Suprapubic skin (tissue), 4 donors: ENCODE measurements at regions not wholly inside any gene's neighbourhood (a gene's known extent, or its start where the extent isn't known, plus 50 kb on each side); places are given as distances from the start of the nearest gene placed in this dataset.
"Not testable (repeated sequence)": the region's sequence is repeated elsewhere in the genome, so short reads cannot be mapped to it uniquely, and the experiment has no call there.

Experiments
- DNase-seq, 2 donors: peaks; one replicate each; pipeline ENCODE4 v3.0.0-alpha.2; 2019; ENCODE audit warnings: low spot score in 2 of 2
- H3K27ac ChIP-seq: fragments of 200-600 bp; sonication (generic); one replicate; pipeline ENCODE4 v1.5.1; 2019
- H3K27me3 ChIP-seq: fragments of 200-600 bp; sonication (generic); one replicate; pipeline ENCODE4 v1.5.1; 2019
- H3K36me3 ChIP-seq: fragments of 200-600 bp; sonication (generic); one replicate; pipeline ENCODE4 v1.5.1; 2019
- H3K4me1 ChIP-seq: fragments of 200-600 bp; sonication (generic); one replicate; pipeline ENCODE4 v1.5.1; 2019
- H3K4me3 ChIP-seq: fragments of 200-600 bp; sonication (generic); one replicate; pipeline ENCODE4 v1.5.1; 2019; ENCODE audit warnings: mild to moderate bottlenecking
- H3K9me3 ChIP-seq: fragments of 200-600 bp; sonication (generic); one replicate; pipeline ENCODE4 v1.5.1; 2019
- EP300 ChIP-seq: sonication (generic); formaldehyde crosslinking; IDR thresholded peaks from one replicate; pipeline ENCODE4 v1.6.1; 2017; ENCODE audit warnings: antibody characterized with exemption
- POLR2A ChIP-seq, 2 donors: fragments of 450-650 bp; IDR thresholded peaks; one replicate each; pipeline ENCODE4 v1.6.1; 2017; ENCODE audit warnings: antibody characterized with exemption in 2 of 2, mild to moderate bottlenecking in 2 of 2, moderate library complexity in 2 of 2
- POLR2AphosphoS5 ChIP-seq, 3 donors: sonication (generic); formaldehyde crosslinking; IDR thresholded peaks; one replicate each; pipeline ENCODE4 v1.6.1; 2017; ENCODE audit warnings: antibody characterized with exemption in 3 of 3
- WGBS: methylation state at CpG from one replicate; pipeline ENCODE4 v1.1.5; 2018; 5-methylcytosine and 5-hydroxymethylcytosine counted together
- TF ChIP-seq, protein P1 (sequence below), 2 donors: fragments of 200-600 bp in 1 of 2; fragments of 450-650 bp in 1 of 2; sonication (generic) in 1 of 2; IDR thresholded peaks; one replicate each; pipeline ENCODE4 v1.5.1; 2016 to 2019; ENCODE audit warnings: antibody characterized with exemption in 2 of 2, mild to moderate bottlenecking in 1 of 2, moderate library complexity in 1 of 2

GRCh38 chr15:59791755-59792154, 102.6 kb upstream of the BNIP2 start:
- Histone ChIP-seq H3K9me3 (no peaks in the 10 kb centered on the region), H3K4me1 (no peaks in the 10 kb centered on the region), H3K27me3 (peaks cover 35% of the 10 kb centered on the region), H3K4me3 (no peak overlapping the region), H3K36me3 (no peaks in the 10 kb centered on the region), H3K27ac (no peak overlapping the region)
- 50% methylated on average over 1 of the region's 3 CpGs for WGBS
- TF ChIP-seq POLR2AphosphoS5 (IDR thresholded peaks at IDR 0.05) (no peak), POLR2A (IDR thresholded peaks at IDR 0.05) (no peak)
- DNase-seq = no peak

- H3K36me3 ChIP-seq = no peaks in the 10 kb centered on the region
- 72% methylated on average over 3 of the region's 5 CpGs for WGBS
- peaks cover 30% of the 10 kb centered on the region for H3K27me3 ChIP-seq
- no peak overlapping the region for H3K4me3 ChIP-seq
- H3K27ac ChIP-seq = no peak overlapping the region
- DNase-seq = no peak
- no peaks in the 10 kb centered on the region for H3K4me1 ChIP-seq
- TF ChIP-seq, protein P1, sequence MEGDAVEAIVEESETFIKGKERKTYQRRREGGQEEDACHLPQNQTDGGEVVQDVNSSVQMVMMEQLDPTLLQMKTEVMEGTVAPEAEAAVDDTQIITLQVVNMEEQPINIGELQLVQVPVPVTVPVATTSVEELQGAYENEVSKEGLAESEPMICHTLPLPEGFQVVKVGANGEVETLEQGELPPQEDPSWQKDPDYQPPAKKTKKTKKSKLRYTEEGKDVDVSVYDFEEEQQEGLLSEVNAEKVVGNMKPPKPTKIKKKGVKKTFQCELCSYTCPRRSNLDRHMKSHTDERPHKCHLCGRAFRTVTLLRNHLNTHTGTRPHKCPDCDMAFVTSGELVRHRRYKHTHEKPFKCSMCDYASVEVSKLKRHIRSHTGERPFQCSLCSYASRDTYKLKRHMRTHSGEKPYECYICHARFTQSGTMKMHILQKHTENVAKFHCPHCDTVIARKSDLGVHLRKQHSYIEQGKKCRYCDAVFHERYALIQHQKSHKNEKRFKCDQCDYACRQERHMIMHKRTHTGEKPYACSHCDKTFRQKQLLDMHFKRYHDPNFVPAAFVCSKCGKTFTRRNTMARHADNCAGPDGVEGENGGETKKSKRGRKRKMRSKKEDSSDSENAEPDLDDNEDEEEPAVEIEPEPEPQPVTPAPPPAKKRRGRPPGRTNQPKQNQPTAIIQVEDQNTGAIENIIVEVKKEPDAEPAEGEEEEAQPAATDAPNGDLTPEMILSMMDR (IDR thresholded peaks at IDR 0.05) = no peak
- TF ChIP-seq POLR2AphosphoS5 (IDR thresholded peaks at IDR 0.05) (no peak), EP300 (no peak), POLR2A (IDR thresholded peaks at IDR 0.05) (no peak)
- H3K9me3 ChIP-seq = no peaks in the 10 kb centered on the region
Measured at GRCh38 chr15:59791079-59791478, 102.0 kb upstream of the BNIP2 start.

DNA sequence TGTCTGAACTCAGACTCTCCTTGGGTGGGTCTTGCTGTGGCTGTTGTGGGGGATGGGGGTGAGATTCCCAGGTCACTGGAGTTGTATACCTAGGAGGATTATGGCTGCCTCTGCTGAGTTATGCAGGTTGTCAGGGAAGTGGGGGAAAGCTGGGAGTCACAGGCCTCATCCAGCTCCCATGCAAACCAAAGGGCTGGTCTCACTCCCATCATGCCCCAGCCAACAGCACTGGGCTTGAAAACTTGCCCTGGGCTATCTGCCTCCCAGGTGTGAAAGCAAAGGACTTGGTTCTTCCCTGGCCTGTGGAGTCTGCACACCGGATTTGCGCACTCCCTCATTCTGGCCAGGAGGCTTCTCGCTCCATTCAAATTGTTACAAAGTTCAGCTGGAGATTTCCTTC, 97.3 kb upstream of the BNIP2 start:
- WGBS = 98% methylated on average over 3 of the region's 3 CpGs
- H3K4me3 ChIP-seq, DNase-seq, H3K4me1 ChIP-seq, H3K36me3 ChIP-seq, H3K27ac ChIP-seq, H3K9me3 ChIP-seq: not testable (repeated sequence)
- peaks cover 22% of the 10 kb centered on the region for H3K27me3 ChIP-seq

- H3K9me3 ChIP-seq, H3K27ac ChIP-seq, H3K4me3 ChIP-seq, DNase-seq, H3K36me3 ChIP-seq, H3K4me1 ChIP-seq: not testable (repeated sequence)
- H3K27me3 ChIP-seq = peaks cover 17% of the 10 kb centered on the region
- 87% methylated on average over 1 of the region's 1 CpG for WGBS
Measured at GRCh38 chr15:59785981-59786380, 96.9 kb upstream of the BNIP2 start.

GRCh38 chr15:59783774-59784520, 94.8 kb upstream of the BNIP2 start:
- not testable (repeated sequence) for H3K27me3 ChIP-seq, H3K9me3 ChIP-seq, H3K4me1 ChIP-seq, H3K4me3 ChIP-seq, H3K27ac ChIP-seq, DNase-seq, H3K36me3 ChIP-seq
- 90% methylated on average over 3 of the region's 8 CpGs for WGBS

- Histone ChIP-seq H3K9me3 (no peaks in the 10 kb centered on the region), H3K4me3 (no peak overlapping the region), H3K27me3 (peaks cover 4% of the 10 kb centered on the region), H3K27ac (no peak overlapping the region), H3K36me3 (no peaks in the 10 kb centered on the region), H3K4me1 (no peaks in the 10 kb centered on the region)
- no peak for DNase-seq
- TF ChIP-seq POLR2AphosphoS5 (IDR thresholded peaks at IDR 0.05) (no peak), POLR2A (IDR thresholded peaks at IDR 0.05) (no peak), EP300 (no peak)
- TF ChIP-seq, protein P1 (IDR thresholded peaks at IDR 0.05) = no peak
- 90% methylated on average over 1 of the region's 1 CpG for WGBS
Measured at GRCh38 chr15:59779110-59779509, 90.0 kb upstream of the BNIP2 start.

DNA sequence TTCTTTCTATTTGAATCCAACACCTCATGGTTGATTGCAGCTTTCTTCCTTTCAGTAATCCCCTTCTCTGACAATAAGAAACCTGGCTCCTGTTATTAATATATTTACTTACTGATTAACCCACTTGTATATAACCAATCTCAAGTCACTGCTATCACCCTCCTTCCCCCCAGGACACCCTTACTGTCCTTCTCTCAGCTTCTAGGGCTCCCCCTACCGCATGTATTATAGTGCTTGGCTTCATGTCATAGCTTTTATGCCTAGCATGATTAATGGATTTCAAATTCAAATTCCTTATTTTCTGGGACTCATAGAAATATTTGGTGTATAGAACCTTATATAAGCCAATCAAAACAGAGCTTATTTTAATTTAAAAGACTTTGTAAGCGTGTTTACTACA, 75.7 kb upstream of the BNIP2 start:
- Histone ChIP-seq H3K4me1 (no peaks in the 10 kb centered on the region), H3K9me3 (no peaks in the 10 kb centered on the region), H3K36me3 (no peaks in the 10 kb centered on the region), H3K27ac (no peak overlapping the region), H3K4me3 (no peak overlapping the region), H3K27me3 (peaks cover 37% of the 10 kb centered on the region)
- no peak for TF ChIP-seq EP300
- TF ChIP-seq POLR2AphosphoS5 (IDR thresholded peaks at IDR 0.05) = no peak
- TF ChIP-seq, protein P1 (IDR thresholded peaks at IDR 0.05) = no peak
- no peak for TF ChIP-seq POLR2A (IDR thresholded peaks at IDR 0.05)
- no peak for DNase-seq
- WGBS = 61% methylated on average over 2 of the region's 2 CpGs
